DND-41 (cell line): ENCODE measurements at regions not wholly inside any gene's neighbourhood (a gene's known extent, or its start where the extent isn't known, plus 50 kb on each side); places are given as distances from the start of the nearest gene placed in this dataset.

Experiments used
- CTCF ChIP-seq: IDR thresholded peaks from 2 replicates; pipeline ENCODE4 v1.5.1; 2012; ENCODE audit warnings: borderline replicate concordance, low read length, moderate library complexity, mild to moderate bottlenecking; ENCODE audit not compliant: poor library complexity, severe bottlenecking; ENCODE audit errors: extremely low read depth
- EZH2 ChIP-seq: IDR thresholded peaks from 3 replicates; pipeline ENCODE4 v1.6.1; 2012; ENCODE audit warnings: borderline replicate concordance, low read depth, mild to moderate bottlenecking, moderate library complexity, low read length, inconsistent platforms; ENCODE audit not compliant: severe bottlenecking

GRCh38 chr21:16777041-16777720 lies 735.7 kb upstream of the CXADR start:
- TF ChIP-seq CTCF (no peak), EZH2 (no peak)
